ENCODE measurements at regions not wholly inside any gene's neighbourhood (a gene's known extent, or its start where the extent isn't known, plus 50 kb on each side); places are given as distances from the start of the nearest gene placed in this dataset.

GRCh38 chr3:132198516-132198915, 118.7 kb upstream of the ACP3 start:
- no peak for TF ChIP-seq FOXK2 (IDR thresholded peaks at IDR 0.05)
- no peak for TF ChIP-seq SUZ12 (IDR thresholded peaks at IDR 0.05)
- no peak for TF ChIP-seq HDGF (IDR thresholded peaks at IDR 0.05; ENCODE audit: borderline replicate concordance)
- TF ChIP-seq BHLHE40 (IDR thresholded peaks at IDR 0.05; ENCODE audit: borderline replicate concordance), result no peak
